H54 (cell line): ENCODE measurements at regions not wholly inside any gene's neighbourhood (a gene's known extent, or its start where the extent isn't known, plus 50 kb on each side); places are given as distances from the start of the nearest gene placed in this dataset.

Source experiments
- DNase-seq: peaks from one replicate; pipeline ENCODE4 v3.0.0; 2011; ENCODE audit warnings: low spot score, mixed read lengths; ENCODE audit not compliant: insufficient read length
- FAIRE-seq: peaks from 3 replicates; lab custom pipeline; 2011; peaks lifted over from hg19 to GRCh38; lab: Jason Lieb, UNC
- POLR2A ChIP-seq: IDR thresholded peaks from 2 replicates; pipeline ENCODE4 v1.6.1; 2011; ENCODE audit warnings: low read depth, mild to moderate bottlenecking, low read length

- no peak for TF ChIP-seq POLR2A
- DNase-seq (no peak), FAIRE-seq (no peak)
Measured at GRCh38 chr1:175851749-175852148, 108.4 kb upstream of the TNR start.

DNA sequence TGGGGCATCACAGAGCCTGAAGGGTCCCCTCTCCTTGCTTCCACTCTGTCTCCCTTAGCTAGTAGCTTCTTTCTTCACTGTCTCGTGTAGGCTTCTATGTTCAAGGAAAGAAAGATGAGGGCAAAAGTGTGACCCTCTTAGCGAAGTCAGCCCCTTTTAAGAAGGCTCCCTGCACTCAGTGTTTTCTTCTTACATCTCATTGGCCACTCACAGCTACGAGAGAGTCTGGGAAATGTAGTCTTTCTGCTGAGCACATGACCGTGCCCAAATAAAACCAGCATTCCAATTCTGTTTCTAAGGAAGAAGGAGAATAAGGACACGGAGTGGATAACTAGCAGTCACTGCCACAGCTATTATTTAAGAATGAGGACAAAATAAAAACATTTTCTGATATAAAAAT lies 104.9 kb upstream of the TNR start:
- FAIRE-seq (no peak), DNase-seq (no peak)
- no peak for TF ChIP-seq POLR2A

- FAIRE-seq, result no peak
- TF ChIP-seq POLR2A, result no peak
- DNase-seq, result no peak
Measured at GRCh38 chr1:175845985-175846384, 102.6 kb upstream of the TNR start.

- no peak for TF ChIP-seq POLR2A
- FAIRE-seq (no peak), DNase-seq (no peak)
Measured at GRCh38 chr1:175845338-175845737, 101.9 kb upstream of the TNR start.

DNA sequence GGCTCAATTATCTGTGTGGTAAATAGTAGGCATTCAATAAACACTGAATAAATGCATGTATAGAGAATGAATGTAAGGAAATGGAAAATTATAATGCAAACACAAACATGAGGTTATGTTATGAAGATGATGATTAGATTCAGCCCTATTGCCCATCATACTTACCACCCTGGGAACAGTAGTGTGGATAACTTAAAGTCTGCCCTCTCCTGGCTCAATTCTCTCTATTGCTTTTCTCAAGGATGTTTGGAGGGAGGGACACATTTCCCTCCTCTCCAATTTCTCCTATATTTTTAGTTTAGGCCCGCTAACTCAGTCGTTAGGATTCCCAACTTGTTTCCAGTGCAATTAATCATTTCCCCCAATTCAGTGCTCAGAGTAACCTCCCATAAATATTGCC lies 101.5 kb upstream of the TNR start:
- no peak for DNase-seq
- FAIRE-seq, result no peak
- TF ChIP-seq POLR2A, result no peak

DNA sequence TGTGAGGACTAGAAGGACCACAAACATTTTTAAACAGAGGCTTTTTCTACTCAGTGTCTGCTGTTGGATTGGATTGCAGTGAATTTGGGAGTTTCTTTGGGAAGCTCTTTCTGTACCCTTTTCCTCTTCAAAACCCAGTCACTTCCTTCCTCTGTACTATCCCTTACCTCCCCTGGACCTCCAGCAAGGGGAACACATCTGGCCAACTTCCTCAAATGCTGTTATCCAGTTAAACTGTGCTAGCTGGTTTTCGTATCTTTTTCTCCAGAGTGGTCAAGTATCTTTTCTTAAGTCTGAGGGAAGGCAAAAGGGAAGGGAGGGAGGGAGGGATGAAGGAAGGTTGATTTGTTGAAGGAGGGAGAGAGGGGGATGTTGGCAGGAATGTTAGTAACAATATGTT lies 99.2 kb upstream of the TNR start:
- no peak for DNase-seq
- no peak for TF ChIP-seq POLR2A
- FAIRE-seq, result no peak

DNA sequence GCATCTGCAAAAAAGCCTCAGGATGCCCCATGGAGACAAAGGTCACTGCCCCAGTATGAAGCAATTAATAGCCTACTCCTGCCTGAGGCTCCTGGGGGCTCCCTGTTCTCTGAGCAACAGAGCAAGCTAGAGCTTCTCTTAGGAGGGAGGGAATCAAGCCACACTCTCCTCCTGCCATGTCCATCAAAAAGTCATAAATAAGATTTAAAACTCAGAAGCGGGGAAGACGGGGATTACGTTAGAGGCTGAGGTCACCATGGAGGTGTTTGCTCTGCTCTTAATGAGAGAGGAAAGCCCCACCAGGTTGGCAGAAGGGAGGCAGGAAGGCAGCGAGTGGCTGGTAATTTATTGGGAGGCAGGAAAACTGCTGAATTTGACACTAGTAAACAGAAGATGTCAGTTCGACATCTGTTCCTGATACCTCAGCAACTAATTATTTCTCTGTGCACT lies 98.4 kb upstream of the TNR start:
- FAIRE-seq, result no peak
- TF ChIP-seq POLR2A, result no peak
- no peak for DNase-seq

- DNase-seq (no peak), FAIRE-seq (no peak)
- no peak for TF ChIP-seq POLR2A
Measured at GRCh38 chr1:175840787-175841186, 97.4 kb upstream of the TNR start.

DNA sequence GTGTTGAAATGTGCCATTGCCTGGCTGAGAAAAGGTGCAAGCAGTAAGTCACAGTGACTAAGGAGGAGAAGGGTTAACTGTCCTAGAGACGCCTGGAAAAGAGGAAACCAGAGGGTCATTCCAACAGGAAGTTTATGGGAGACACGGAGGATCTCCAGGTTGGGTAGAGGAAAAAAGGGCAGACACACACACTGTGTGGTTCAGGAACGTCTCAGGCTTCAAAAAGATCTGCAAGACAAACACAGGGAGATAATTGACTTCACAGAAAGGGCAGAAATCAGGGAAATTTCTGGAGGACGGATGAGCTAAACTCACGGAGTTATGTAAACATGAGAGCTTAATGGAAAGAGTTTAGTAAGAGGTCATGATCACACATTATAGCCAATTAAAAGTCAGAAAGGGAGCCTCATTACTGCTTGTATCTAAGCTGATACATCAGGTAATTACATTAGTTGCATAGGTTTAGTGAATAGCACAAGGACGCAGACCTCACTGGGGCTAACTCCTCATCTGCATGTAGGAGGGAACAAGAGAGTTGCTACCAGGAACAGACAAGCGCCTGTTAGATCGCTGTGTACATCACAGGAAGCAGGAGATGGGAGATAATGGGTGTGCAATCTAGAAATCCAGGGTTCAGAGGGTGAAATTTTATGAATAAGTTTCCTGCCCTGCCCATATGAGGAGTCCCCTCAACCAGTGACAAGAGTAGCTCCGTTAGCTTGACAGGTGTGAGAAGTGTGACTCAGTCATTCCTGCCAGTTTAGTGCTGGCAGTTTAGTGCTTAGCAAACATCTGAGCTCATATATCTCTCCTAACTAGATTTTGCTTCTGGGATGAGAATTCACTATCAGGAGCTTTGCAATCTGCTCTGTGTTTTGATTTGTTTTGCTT lies 96.6 kb upstream of the TNR start:
- no peak for DNase-seq
- no peak for FAIRE-seq
- no peak for TF ChIP-seq POLR2A

DNA sequence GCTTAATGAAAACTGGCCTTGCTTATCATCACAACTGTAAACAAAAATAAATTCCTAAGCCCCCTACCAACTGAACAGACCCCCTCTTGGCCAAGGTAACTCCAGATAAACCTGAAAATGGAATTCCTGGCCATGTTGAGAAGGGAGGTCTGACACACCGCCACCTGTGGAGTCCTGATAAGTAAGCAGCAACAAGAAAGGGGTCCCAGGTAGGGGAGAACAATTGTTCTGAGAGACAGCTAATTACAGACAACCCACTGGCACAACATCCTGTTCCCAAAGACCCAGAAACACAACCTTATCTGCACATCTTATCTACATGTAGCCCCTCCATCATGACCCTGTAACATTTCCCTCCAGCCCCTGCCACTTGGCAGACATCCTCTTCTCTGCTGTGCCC lies 91.2 kb upstream of the TNR start:
- no peak for TF ChIP-seq POLR2A
- DNase-seq, result no peak
- no peak for FAIRE-seq

DNA sequence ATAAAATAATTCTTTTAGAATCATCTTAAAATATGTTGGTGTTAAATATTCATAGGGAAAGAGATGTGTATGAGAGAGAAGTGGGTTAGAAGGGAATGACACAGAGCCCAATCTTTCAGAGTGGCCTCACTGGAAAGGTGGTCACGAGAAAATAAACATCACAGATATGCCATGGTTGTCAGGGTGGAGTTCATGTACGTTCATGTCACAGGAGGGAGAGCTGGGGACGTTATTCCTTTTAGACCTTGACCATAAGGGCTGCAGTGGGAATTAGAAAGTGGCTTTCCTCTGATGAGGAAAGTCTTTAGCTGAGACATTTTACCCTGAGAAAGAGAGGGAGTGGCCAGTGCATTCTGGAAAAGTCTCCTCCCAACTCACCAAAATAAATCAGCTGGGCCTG lies 90.6 kb upstream of the TNR start:
- DNase-seq (no peak), FAIRE-seq (no peak)
- TF ChIP-seq POLR2A, result no peak

DNA sequence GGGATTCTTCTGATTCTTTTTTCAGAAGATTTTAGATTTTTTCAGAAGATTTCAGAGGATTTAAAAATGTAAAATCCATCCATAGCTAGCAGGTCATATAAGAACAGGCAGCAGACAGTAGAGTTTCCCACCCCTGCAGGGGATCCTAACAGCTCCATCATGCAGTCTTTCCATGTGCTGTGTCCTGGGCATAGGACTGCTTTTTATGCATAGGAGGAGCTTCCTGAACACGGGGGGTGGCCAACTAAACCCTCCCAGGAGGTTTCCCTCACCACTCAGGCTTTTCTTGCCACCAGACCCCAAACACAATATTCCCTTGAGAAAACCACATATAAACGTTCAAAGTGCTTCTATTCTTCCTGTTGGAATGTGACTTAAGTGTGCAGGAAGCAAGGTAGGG lies 90.1 kb upstream of the TNR start:
- no peak for TF ChIP-seq POLR2A
- DNase-seq (no peak), FAIRE-seq (no peak)

- FAIRE-seq (no peak), DNase-seq (no peak)
- TF ChIP-seq POLR2A, result no peak
Measured at GRCh38 chr1:175830500-175830899, 87.1 kb upstream of the TNR start.

GRCh38 chr1:175829845-175830244 lies 86.5 kb upstream of the TNR start:
- FAIRE-seq (no peak), DNase-seq (no peak)
- TF ChIP-seq POLR2A, result no peak

GRCh38 chr1:175826705-175827104 lies 83.3 kb upstream of the TNR start:
- DNase-seq (no peak), FAIRE-seq (no peak)
- TF ChIP-seq POLR2A, result no peak
